ENCODE measurements at regions not wholly inside any gene's neighbourhood (a gene's known extent, or its start where the extent isn't known, plus 50 kb on each side); places are given as distances from the start of the nearest gene placed in this dataset.
A peak's percentile ranks its signal among the peaks of the same experiment; 100 is the strongest.

- TF ChIP-seq, protein P1, sequence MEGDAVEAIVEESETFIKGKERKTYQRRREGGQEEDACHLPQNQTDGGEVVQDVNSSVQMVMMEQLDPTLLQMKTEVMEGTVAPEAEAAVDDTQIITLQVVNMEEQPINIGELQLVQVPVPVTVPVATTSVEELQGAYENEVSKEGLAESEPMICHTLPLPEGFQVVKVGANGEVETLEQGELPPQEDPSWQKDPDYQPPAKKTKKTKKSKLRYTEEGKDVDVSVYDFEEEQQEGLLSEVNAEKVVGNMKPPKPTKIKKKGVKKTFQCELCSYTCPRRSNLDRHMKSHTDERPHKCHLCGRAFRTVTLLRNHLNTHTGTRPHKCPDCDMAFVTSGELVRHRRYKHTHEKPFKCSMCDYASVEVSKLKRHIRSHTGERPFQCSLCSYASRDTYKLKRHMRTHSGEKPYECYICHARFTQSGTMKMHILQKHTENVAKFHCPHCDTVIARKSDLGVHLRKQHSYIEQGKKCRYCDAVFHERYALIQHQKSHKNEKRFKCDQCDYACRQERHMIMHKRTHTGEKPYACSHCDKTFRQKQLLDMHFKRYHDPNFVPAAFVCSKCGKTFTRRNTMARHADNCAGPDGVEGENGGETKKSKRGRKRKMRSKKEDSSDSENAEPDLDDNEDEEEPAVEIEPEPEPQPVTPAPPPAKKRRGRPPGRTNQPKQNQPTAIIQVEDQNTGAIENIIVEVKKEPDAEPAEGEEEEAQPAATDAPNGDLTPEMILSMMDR (IDR thresholded peaks at IDR 0.05) = peak in 9 of 12 donors; percentile 16 to 53 (median 27)
- no peak for TF ChIP-seq POLR2A (IDR thresholded peaks at IDR 0.05)
These were observed 360.4 kb downstream of the SEC14L1 start for GRCh38 chr17:77501101-77501566.
